Activated CD8-positive, alpha-beta T cell treated with anti-CD3 and anti-CD28 coated beads for 36 hours (primary cell): ENCODE measurements at regions not wholly inside any gene's neighbourhood (a gene's known extent, or its start where the extent isn't known, plus 50 kb on each side); places are given as distances from the start of the nearest gene placed in this dataset.

Experiments
- ATAC-seq: fragments of 200-7000 bp; cut with Tn5 transposase; one replicate; pipeline ENCODE4 v1.10.0; 2021; ENCODE audit warnings: mild to moderate bottlenecking, moderate library complexity
- CTCF ChIA-PET: fragments of 350-600 bp; sonication (Branson Sonifier 250); formaldehyde crosslinking; loops from one replicate; lab custom pipeline; 2021; ENCODE audit warnings: antibody characterized with exemption; lab: Charles Lee
- POLR2A ChIA-PET: fragments of 350-600 bp; sonication (Branson Sonifier 250); formaldehyde crosslinking; loops from one replicate; lab custom pipeline; 2021; ENCODE audit warnings: antibody characterized with exemption; lab: Charles Lee
- DNase-seq: peaks from one replicate; pipeline ENCODE4 v3.0.0-alpha.2; 2020
- H3K27ac Mint-ChIP-seq: one replicate; pipeline ENCODE4 v1.8.0; 2021; ENCODE audit warnings: mild to moderate bottlenecking, mixed read lengths
- H3K27me3 Mint-ChIP-seq: one replicate; pipeline ENCODE4 v1.8.0; 2021; ENCODE audit warnings: mixed read lengths
- H3K36me3 Mint-ChIP-seq: one replicate; pipeline ENCODE4 v1.8.0; 2021; ENCODE audit warnings: low read depth, mixed read lengths
- H3K4me1 Mint-ChIP-seq: one replicate; pipeline ENCODE4 v1.8.0; 2021; ENCODE audit warnings: low read depth, mixed read lengths
- H3K4me3 Mint-ChIP-seq: one replicate; pipeline ENCODE4 v1.8.0; 2021; ENCODE audit warnings: mild to moderate bottlenecking, moderate library complexity, mixed read lengths
- H3K9me3 Mint-ChIP-seq: one replicate; pipeline ENCODE4 v1.8.0; 2021; ENCODE audit warnings: mixed read lengths
- CTCF ChIP-seq: fragments of 200-600 bp; IDR thresholded peaks from one replicate; pipeline ENCODE4 v1.8.0; 2022; ENCODE audit warnings: antibody characterized with exemption, mild to moderate bottlenecking
- intact Hi-C: fragments of 100-400 bp; cut with micrococcal nuclease; formaldehyde crosslinking; loops from one replicate; pipeline ENCODE4 v1.10.0; 2022

- no peaks in the 10 kb centered on the region for H3K27me3 Mint-ChIP-seq
Observed at GRCh38 chr4:181863856-181864255, 379.3 kb upstream of the TENM3 start.

GRCh38 chr4:181870326-181870725 lies 372.9 kb upstream of the TENM3 start:
- no peak for TF ChIP-seq CTCF
- POLR2A ChIA-PET, result no interaction called here

More at GRCh38 chr4:181863856-181864255, 379.3 kb upstream of the TENM3 start:
- no peak overlapping the region for H3K4me3 Mint-ChIP-seq
- peaks cover 3% of the 10 kb centered on the region for H3K9me3 Mint-ChIP-seq
- H3K36me3 Mint-ChIP-seq, result no peaks in the 10 kb centered on the region
- TF ChIP-seq CTCF, result no peak
- ChIA-PET POLR2A (no interaction called here), CTCF (no interaction called here)
- no peak for ATAC-seq
- H3K27ac Mint-ChIP-seq, result no peak overlapping the region
- intact Hi-C loops, result no loop called here
- H3K4me1 Mint-ChIP-seq, result no peaks in the 10 kb centered on the region
- DNase-seq, result no peak

GRCh38 chr4:181874602-181875001 lies 368.6 kb upstream of the TENM3 start:
- H3K9me3 Mint-ChIP-seq, result no peaks in the 10 kb centered on the region
- DNase-seq, result no peak
- no peak overlapping the region for H3K4me3 Mint-ChIP-seq
- intact Hi-C loops, result no loop called here
- H3K27me3 Mint-ChIP-seq, result no peaks in the 10 kb centered on the region
- TF ChIP-seq CTCF, result no peak
- ChIA-PET POLR2A (no interaction called here), CTCF (no interaction called here)
- H3K4me1 Mint-ChIP-seq, result no peaks in the 10 kb centered on the region
- no peak overlapping the region for H3K27ac Mint-ChIP-seq
- ATAC-seq, result no peak
- H3K36me3 Mint-ChIP-seq, result no peaks in the 10 kb centered on the region

More at GRCh38 chr4:181870326-181870725, 372.9 kb upstream of the TENM3 start:
- H3K27ac Mint-ChIP-seq, result no peak overlapping the region
- ATAC-seq (no peak), DNase-seq (no peak)
- CTCF ChIA-PET, result no interaction called here
- no peaks in the 10 kb centered on the region for H3K27me3 Mint-ChIP-seq
- intact Hi-C loops, result no loop called here
- H3K4me3 Mint-ChIP-seq, result no peak overlapping the region
- H3K9me3 Mint-ChIP-seq, result peaks cover 3% of the 10 kb centered on the region
- H3K36me3 Mint-ChIP-seq, result no peaks in the 10 kb centered on the region
- no peaks in the 10 kb centered on the region for H3K4me1 Mint-ChIP-seq

- intact Hi-C loops, result no loop called here
- ATAC-seq, result no peak
- no peak overlapping the region for H3K4me3 Mint-ChIP-seq
- H3K4me1 Mint-ChIP-seq, result no peaks in the 10 kb centered on the region
- H3K27ac Mint-ChIP-seq, result no peak overlapping the region
- no peaks in the 10 kb centered on the region for H3K36me3 Mint-ChIP-seq
- TF ChIP-seq CTCF, result no peak
- DNase-seq, result no peak
- ChIA-PET CTCF (no interaction called here), POLR2A (no interaction called here)
- no peaks in the 10 kb centered on the region for H3K9me3 Mint-ChIP-seq
- H3K27me3 Mint-ChIP-seq, result no peaks in the 10 kb centered on the region
Observed at GRCh38 chr4:181877329-181877848, 365.8 kb upstream of the TENM3 start.

- H3K27ac Mint-ChIP-seq, result no peak overlapping the region
- peaks cover 6% of the 10 kb centered on the region for H3K9me3 Mint-ChIP-seq
- no peak for DNase-seq
- H3K36me3 Mint-ChIP-seq, result no peaks in the 10 kb centered on the region
- TF ChIP-seq CTCF, result no peak
- intact Hi-C loops, result no loop called here
- no peak for ATAC-seq
- no peaks in the 10 kb centered on the region for H3K4me1 Mint-ChIP-seq
- CTCF ChIA-PET, result no interaction called here
- no peaks in the 10 kb centered on the region for H3K27me3 Mint-ChIP-seq
- POLR2A ChIA-PET, result no interaction called here
- no peak overlapping the region for H3K4me3 Mint-ChIP-seq
Observed at GRCh38 chr4:181890031-181890430, 353.2 kb upstream of the TENM3 start.
